Bronchial epithelial cell (primary cell): ENCODE measurements at regions not wholly inside any gene's neighbourhood (a gene's known extent, or its start where the extent isn't known, plus 50 kb on each side); places are given as distances from the start of the nearest gene placed in this dataset.

Experiments
- DNase-seq: peaks from one replicate; pipeline ENCODE4 v3.0.0-alpha.2; 2010; ENCODE audit warnings: low read depth
- FAIRE-seq: peaks from 2 replicates; lab custom pipeline; 2011; peaks lifted over from hg19 to GRCh38; lab: Jason Lieb, UNC
- H3K27me3 ChIP-seq: 2 replicates; pipeline ENCODE4 v1.5.1; 2011; ENCODE audit warnings: low read length; ENCODE audit not compliant: control insufficient read depth, insufficient read depth
- H3K36me3 ChIP-seq: 2 replicates; pipeline ENCODE4 v1.5.1; 2011; ENCODE audit warnings: low read length; ENCODE audit not compliant: control insufficient read depth, insufficient read depth
- H3K4me3 ChIP-seq: 2 replicates; pipeline ENCODE4 v1.5.1; 2011; ENCODE audit warnings: mild to moderate bottlenecking, low read depth, low read length, control low read depth
- CTCF ChIP-seq: IDR thresholded peaks from 2 replicates; pipeline ENCODE4 v1.5.1; 2011; ENCODE audit warnings: mild to moderate bottlenecking, moderate library complexity, low read length, control low read depth, inconsistent platforms; ENCODE audit not compliant: insufficient read depth, severe bottlenecking

- no peak for TF ChIP-seq CTCF
- FAIRE-seq: no peak
Observed at GRCh38 chr3:72489901-72490300, 358.3 kb downstream of the SHQ1 start.

GRCh38 chr3:72488738-72489035, 359.6 kb downstream of the SHQ1 start:
- H3K27me3 ChIP-seq: no peaks in the 10 kb centered on the region
- FAIRE-seq (no peak), DNase-seq (no peak)

More at GRCh38 chr3:72489901-72490300, 358.3 kb downstream of the SHQ1 start:
- no peak overlapping the region for H3K4me3 ChIP-seq
- DNase-seq: no peak
- H3K27me3 ChIP-seq: no peaks in the 10 kb centered on the region
- H3K36me3 ChIP-seq: no peaks in the 10 kb centered on the region

GRCh38 chr3:72487946-72488737, 360.1 kb downstream of the SHQ1 start:
- TF ChIP-seq CTCF: no peak
- Histone ChIP-seq H3K27me3 (no peaks in the 10 kb centered on the region), H3K4me3 (no peak overlapping the region), H3K36me3 (no peaks in the 10 kb centered on the region)
- FAIRE-seq: peak; percentile 23
- DNase-seq: no peak

More at GRCh38 chr3:72488738-72489035, 359.6 kb downstream of the SHQ1 start:
- Histone ChIP-seq H3K36me3 (no peaks in the 10 kb centered on the region), H3K4me3 (no peak overlapping the region)
- no peak for TF ChIP-seq CTCF

GRCh38 chr3:72487078-72487765, 361.0 kb downstream of the SHQ1 start:
- peak; percentile 44 for DNase-seq
- H3K4me3 ChIP-seq: no peak overlapping the region
- FAIRE-seq: no peak
- H3K27me3 ChIP-seq: no peaks in the 10 kb centered on the region
- no peak for TF ChIP-seq CTCF
- H3K36me3 ChIP-seq: no peaks in the 10 kb centered on the region

GRCh38 chr3:72485641-72486040, 362.6 kb downstream of the SHQ1 start:
- no peak for TF ChIP-seq CTCF
- Histone ChIP-seq H3K27me3 (no peaks in the 10 kb centered on the region), H3K4me3 (no peak overlapping the region), H3K36me3 (no peaks in the 10 kb centered on the region)
- FAIRE-seq (no peak), DNase-seq (no peak)
